WTC11 (cell line): ENCODE measurements at regions not wholly inside any gene's neighbourhood (a gene's known extent, or its start where the extent isn't known, plus 50 kb on each side); places are given as distances from the start of the nearest gene placed in this dataset.

ENCODE experiments used
- AR ChIP-seq: fragments of 250-450 bp; sonication (Bioruptor Pico); IDR thresholded peaks from 2 replicates; pipeline ENCODE4 v1.9.0; 2021; ENCODE audit warnings: mild to moderate bottlenecking
- ATF2 ChIP-seq: sonication (generic); formaldehyde crosslinking; IDR thresholded peaks from 2 replicates; pipeline ENCODE4 v1.8.1; 2022; ENCODE audit warnings: low read depth, missing genetic modification reagents, borderline replicate concordance
- ATF3 ChIP-seq: sonication (generic); formaldehyde crosslinking; conservative IDR thresholded peaks from 2 replicates; pipeline ENCODE4 v1.8.1; 2022; ENCODE audit warnings: mild to moderate bottlenecking, missing genetic modification reagents
- CTCF ChIP-seq: fragments of 200-600 bp; IDR thresholded peaks from 2 replicates; pipeline ENCODE4 v1.8.0; 2022; ENCODE audit warnings: antibody characterized with exemption
- NFYB ChIP-seq: sonication (generic); formaldehyde crosslinking; conservative IDR thresholded peaks from 2 replicates; pipeline ENCODE4 v1.8.0; 2022; ENCODE audit warnings: low read depth, missing genetic modification reagents
- NR2C2 ChIP-seq: sonication (generic); formaldehyde crosslinking; IDR thresholded peaks from 2 replicates; pipeline ENCODE4 v1.8.0; 2022; ENCODE audit warnings: mild to moderate bottlenecking, missing genetic modification reagents
- PRDM15 ChIP-seq: sonication (generic); formaldehyde crosslinking; IDR thresholded peaks from 2 replicates; pipeline ENCODE4 v1.8.0; 2022; ENCODE audit warnings: missing genetic modification reagents
- TCF7 ChIP-seq: sonication (generic); formaldehyde crosslinking; IDR thresholded peaks from 2 replicates; pipeline ENCODE4 v1.8.0; 2022; ENCODE audit warnings: mild to moderate bottlenecking, low read depth, missing genetic modification reagents, moderate library complexity
- TEAD1 ChIP-seq: sonication (generic); formaldehyde crosslinking; IDR thresholded peaks from 2 replicates; pipeline ENCODE4 v1.8.0; 2022; ENCODE audit warnings: mild to moderate bottlenecking, missing genetic modification reagents
- ZBTB43 ChIP-seq: sonication (generic); formaldehyde crosslinking; IDR thresholded peaks from 2 replicates; pipeline ENCODE4 v1.8.1; 2023; ENCODE audit warnings: mild to moderate bottlenecking, missing genetic modification reagents
- ZNF138 ChIP-seq: sonication (generic); formaldehyde crosslinking; conservative IDR thresholded peaks from 2 replicates; pipeline ENCODE4 v1.8.1; 2022; ENCODE audit warnings: mild to moderate bottlenecking, moderate library complexity, missing genetic modification reagents
- ZNF263 ChIP-seq: sonication (generic); formaldehyde crosslinking; IDR thresholded peaks from 2 replicates; pipeline ENCODE4 v1.8.1; 2022; ENCODE audit warnings: low read depth, mild to moderate bottlenecking, moderate library complexity, missing genetic modification reagents

GRCh38 chr14:65846196-65846868 lies 433.8 kb downstream of the FUT8 start:
- no peak for TF ChIP-seq CTCF
- TF ChIP-seq ZNF263 (CRISPR knock-in tag), result no peak
- no peak for TF ChIP-seq TCF7 (CRISPR knock-in tag)
- TF ChIP-seq AR (CRISPR knock-in tag), result no peak
- no peak for TF ChIP-seq ZNF138
- no peak for TF ChIP-seq ATF2 (CRISPR knock-in tag)
- TF ChIP-seq ZBTB43, result no peak
- no peak for TF ChIP-seq NFYB
- no peak for TF ChIP-seq TEAD1 (CRISPR knock-in tag)
- TF ChIP-seq ATF3 (CRISPR knock-in tag), result no peak
- no peak for TF ChIP-seq PRDM15 (CRISPR knock-in tag)
- no peak for TF ChIP-seq NR2C2 (CRISPR knock-in tag)
